Fibroblast of pulmonary artery (primary cell): ENCODE measurements at regions not wholly inside any gene's neighbourhood (a gene's known extent, or its start where the extent isn't known, plus 50 kb on each side); places are given as distances from the start of the nearest gene placed in this dataset.

Experiments
- DNase-seq: peaks from one replicate; pipeline ENCODE4 v3.0.0-alpha.2; 2010; ENCODE audit warnings: low read depth
- H3K4me3 ChIP-seq: replicated peaks from 2 replicates; pipeline ENCODE4 v1.5.1; 2011; ENCODE audit warnings: low read depth, mild to moderate bottlenecking, control low read depth, low read length, moderate library complexity
- CTCF ChIP-seq: IDR thresholded peaks from 2 replicates; pipeline ENCODE4 v1.5.1; 2011; ENCODE audit warnings: mild to moderate bottlenecking, control low read depth, low read length, inconsistent platforms; ENCODE audit errors: missing control alignments

DNA sequence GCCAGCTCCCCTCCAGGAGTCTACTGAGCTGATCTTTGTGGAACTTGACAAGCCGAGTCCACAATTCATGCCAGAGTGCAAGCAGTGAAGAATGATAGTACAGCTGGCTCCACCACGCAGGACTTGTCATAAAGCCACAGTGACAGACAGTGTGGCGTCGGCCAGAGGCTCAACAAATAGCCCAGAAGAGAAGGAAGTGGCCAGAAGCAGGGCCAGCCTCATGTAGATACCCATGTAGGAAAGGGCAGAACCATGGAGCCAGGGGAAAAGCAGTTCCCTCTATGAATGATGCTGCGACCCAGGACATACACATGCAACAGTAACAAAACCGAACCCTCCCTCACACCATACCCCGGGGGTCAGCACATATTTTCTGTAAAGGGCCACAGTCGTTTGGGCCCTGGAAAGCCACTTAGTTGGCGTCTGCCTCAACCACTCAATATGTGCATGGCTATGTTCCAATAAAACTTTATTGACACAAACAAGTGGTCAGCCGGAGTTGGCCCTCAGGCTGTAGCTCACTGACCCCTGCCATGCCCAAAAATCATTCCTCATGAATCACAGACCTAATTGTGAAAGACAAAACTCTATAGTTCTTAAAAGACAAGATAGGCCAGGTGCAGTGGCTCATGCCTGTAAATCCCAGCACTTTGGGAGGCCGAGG lies 161.4 kb downstream of the BRD1 start:
- no peak for TF ChIP-seq CTCF
- no peak overlapping the region for H3K4me3 ChIP-seq
- DNase-seq, result no peak

DNA sequence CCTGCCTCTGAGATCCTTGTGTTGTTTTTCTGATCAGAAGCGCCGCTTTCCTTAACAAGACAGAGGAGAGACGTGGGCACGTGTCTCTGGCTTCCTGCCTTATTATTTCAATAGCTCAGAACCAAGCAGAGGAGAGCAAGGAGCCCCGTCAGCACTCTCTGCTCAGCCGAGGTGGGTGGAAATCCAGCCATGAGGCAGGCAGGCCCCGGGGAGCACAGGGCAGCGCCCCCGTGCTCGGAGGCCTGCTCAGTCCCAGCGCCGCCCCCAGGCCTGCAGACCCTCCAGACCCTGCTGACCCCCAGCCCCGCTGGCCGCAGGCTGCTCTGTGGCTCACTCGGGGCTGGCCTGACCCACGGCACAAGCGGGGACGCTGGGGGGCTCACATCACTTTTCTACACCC lies 162.8 kb downstream of the BRD1 start:
- no peak overlapping the region for H3K4me3 ChIP-seq
- DNase-seq, result no peak
- no peak for TF ChIP-seq CTCF

DNA sequence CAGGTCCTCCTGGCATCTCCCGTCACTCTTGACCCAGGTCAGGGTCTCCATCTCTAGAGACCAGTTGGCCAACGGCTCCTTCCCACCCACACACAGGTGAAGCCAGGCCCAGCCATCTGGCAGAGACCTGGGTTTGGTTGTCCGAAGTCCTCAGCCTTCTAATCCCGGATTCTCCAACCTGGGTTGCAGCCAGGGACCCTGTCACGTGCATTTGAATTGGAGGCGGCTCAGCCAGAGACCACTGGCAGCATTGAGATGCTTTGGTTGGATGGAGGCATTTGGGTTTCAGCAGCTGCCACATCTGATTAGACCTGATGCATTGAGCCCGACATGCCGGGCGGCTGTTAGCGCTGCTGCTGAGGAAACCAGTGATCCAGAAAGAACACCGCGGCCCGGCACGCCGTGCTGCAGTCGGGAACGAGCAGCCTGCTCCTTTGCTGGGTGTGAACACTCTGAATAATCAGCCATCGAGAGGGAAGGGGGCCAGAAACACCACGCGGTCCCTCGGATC lies 163.2 kb downstream of the BRD1 start:
- no peak for TF ChIP-seq CTCF
- DNase-seq, result no peak

DNA sequence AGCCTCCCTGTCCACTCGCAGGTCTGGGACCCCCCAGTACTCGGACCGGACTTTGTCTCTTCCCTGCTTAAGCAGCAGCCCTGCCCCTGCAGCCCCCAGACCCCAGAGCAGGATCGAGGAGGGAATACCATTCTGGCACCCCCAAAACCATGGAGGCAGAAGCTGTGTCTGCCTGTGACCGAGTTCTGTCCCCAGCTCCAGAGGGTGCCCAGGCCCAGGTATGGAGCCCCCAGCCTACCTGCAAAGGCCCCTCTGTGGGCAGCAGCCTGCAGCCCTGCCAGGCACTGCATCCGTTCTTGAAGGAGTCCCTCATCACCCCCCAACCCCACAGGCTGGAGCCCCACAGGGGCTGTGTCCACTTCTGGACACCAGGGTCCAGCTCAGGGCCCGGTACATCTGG lies 163.8 kb downstream of the BRD1 start:
- DNase-seq, result no peak
- no peak overlapping the region for H3K4me3 ChIP-seq
- no peak for TF ChIP-seq CTCF

More for the DNA sequence above, 163.2 kb downstream of the BRD1 start:
- H3K4me3 ChIP-seq, result no peak overlapping the region

DNA sequence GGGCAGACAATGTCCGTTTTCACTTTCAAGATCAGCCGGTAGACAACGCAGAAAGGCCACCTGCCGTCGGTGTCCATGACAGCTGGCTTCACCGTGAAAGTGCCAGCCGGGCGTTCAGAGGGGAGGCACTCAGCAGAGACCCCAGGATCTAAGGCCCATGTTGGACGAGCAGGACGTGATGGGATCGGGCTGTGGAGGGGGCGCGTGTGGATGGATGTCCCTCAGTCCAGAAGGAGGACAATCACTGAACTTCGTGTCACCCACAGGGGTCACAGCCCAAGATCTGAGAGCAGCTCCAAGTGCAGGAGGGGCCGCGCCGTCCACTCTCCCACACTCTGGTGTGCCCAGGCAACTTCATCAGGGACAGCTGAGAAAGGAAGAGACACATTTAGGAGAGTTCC lies 164.4 kb downstream of the BRD1 start:
- no peak overlapping the region for H3K4me3 ChIP-seq
- no peak for TF ChIP-seq CTCF
- no peak for DNase-seq

- no peak overlapping the region for H3K4me3 ChIP-seq
- no peak for TF ChIP-seq CTCF
- DNase-seq, result no peak
Observed at GRCh38 chr22:49662681-49663080, 165.0 kb downstream of the BRD1 start.
